ENCODE measurements at regions not wholly inside any gene's neighbourhood (a gene's known extent, or its start where the extent isn't known, plus 50 kb on each side); places are given as distances from the start of the nearest gene placed in this dataset.
"Not testable (repeated sequence)": the region's sequence is repeated elsewhere in the genome, so short reads cannot be mapped to it uniquely, and the experiment has no call there.

DNA sequence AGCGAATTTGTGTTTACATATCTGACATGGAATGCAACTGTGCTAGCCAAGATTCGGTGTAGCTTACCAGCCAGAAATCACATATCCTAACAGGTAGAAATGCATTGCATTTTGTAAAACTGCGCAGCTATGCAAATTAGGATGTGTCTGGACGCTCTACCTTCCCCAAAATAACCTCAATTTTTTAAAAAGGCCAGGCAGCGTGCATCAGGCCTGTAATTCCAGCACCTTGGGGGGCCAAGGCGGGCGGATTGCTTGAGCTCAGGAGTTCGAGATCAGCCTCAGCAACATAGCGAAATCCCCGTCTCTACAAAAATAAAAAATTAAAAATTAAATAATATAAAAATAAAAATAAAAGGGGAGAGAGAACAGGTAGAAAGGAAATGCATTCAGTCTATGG, 305.0 kb downstream of the TYW1 start:
- DNase-seq = no peak

DNA sequence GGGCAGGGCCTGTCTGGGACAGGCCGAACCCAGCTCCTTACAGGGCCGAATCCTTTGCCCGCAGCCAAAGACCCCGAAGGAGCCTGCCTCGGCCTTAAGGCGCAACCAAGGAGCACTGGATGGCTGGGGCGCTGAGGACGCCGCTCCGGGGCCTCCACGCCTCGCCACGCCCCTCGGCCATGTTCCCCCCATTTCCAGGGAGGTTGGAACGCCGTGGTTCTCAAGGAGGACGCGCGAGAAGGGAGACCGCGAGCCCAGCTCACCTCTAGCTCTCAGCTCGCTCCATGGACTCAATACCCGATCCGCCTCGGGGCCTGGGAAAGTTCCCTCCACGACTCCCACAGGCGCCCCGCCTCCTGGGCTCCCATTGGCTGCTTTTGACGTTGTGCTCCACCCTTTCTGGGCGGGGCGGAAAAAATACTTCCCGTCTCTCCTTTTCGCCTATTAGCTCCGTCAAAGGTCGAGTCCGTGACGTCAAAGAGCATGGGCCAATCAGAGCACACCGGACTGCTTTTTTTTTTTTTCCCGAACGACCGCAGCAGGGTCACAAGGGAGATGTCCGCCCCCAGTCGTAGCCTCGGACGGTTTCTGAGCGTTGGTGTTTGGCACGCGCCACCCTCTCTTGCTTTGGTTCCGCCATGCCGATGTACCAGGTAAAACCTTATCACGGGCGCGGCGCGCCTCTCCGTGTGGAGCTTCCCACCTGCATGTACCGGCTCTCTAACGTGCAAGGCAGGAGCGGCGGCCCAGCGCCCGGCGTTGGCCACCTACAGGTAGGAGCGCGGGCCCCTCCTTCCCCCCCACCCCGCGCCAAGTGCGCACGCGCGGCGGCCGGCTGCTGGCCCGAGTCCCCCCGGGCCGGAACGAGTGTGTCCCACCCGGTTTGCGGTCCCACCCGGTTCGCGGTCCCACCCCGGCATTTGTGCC, 305.7 kb downstream of the TYW1 start:
- DNase-seq = peak; percentile 91 to 99

GRCh38 chr7:67304846-67305245, 308.2 kb downstream of the TYW1 start:
- DNase-seq = not testable (repeated sequence)

DNA sequence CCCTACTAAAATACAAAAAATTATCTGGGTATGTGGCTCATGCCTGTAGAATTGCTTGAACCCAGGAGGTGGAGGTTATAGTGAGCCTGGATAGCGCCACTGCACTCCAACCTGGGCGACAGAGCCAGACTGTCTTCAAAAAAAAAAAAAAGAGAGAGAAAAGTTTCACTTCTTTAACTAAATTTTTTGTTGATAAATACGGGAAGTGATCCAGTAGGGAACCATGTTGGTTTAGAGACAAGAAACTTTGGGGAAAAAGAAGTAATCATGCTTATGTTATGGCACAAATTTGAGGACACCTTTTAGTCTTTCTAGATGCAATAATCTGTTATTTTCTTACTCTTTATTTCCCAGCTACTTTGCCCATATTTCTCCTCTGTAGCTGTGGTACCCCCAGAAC, 309.7 kb downstream of the TYW1 start:
- DNase-seq = no peak

DNA sequence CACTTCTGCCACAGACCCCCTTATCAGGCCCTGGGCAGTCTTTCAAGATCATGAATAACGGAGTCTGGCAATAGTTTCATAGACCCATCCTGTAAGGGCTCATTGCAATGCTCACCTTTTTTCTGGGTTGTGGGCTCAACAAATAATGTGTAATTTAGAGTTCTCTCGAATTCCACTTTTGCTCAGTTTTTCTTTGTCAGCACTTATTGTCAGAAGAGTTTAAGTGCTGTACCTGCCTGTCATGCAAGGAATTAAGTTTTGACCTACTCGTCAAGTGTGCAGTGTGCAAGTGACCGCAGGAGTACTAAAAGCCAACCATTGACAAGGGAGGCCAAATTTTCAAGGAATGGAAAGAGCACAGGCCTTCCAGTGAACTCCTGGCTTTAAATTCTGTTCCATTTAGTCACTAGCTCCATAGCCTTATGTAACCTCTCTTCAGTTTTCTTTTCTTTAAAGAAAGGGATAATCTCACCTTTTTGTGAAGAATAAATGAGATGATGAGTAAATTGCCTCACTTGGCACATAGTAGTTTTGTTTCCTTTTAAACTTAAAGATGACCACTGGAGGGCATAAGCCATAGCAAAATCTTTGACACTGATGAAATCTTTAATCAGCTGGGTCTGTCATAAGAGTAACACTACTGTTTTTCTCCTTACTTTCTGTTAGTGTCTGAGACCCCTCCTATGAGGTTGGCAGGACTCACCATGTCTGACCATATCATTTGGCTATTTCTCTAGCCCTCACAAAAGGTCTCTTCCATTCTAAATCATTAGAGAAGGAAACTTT, 313.3 kb downstream of the TYW1 start:
- DNase-seq = no peak

- DNase-seq = no peak
Measured at GRCh38 chr7:67311901-67312300, 315.3 kb downstream of the TYW1 start.

DNA sequence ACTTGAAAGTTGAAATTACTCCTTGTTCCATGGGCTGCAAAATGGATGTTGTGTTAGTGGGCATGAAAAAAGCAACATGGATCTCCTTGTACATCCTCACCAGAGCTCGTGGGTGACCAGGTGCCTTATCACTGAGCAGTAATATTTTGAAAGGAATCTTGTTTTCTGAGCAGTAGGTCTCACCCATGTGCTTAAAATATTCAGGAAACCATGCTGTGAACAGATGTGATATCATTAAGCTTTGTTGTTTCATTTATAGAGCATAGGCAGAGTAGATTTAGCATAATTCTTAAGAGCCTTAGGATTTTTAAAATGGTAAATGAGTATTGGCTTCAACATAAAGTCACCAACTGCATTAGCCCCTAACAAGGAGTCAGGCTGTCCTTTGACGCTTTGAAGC, 316.6 kb downstream of the TYW1 start:
- DNase-seq = no peak

DNA sequence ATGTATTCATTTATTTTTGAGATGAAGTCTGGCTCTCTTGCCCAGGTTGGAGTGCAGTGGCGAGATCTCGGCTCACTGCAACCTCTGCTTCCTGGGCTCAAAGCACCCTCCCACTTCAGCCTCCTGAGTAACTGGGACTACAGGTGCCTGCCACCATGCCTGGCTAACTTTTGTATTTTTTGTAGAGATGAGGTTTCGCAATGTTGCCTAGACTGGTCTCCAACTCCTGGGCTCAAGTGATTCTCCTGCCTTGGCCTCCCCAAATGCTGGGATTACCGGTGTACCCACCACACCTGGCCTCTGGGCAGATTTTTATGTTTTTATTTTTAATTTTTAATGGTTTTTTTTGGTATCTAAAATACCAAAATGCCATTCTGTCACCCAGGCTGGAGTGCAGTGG, 320.3 kb downstream of the TYW1 start:
- not testable (repeated sequence) for DNase-seq

DNA sequence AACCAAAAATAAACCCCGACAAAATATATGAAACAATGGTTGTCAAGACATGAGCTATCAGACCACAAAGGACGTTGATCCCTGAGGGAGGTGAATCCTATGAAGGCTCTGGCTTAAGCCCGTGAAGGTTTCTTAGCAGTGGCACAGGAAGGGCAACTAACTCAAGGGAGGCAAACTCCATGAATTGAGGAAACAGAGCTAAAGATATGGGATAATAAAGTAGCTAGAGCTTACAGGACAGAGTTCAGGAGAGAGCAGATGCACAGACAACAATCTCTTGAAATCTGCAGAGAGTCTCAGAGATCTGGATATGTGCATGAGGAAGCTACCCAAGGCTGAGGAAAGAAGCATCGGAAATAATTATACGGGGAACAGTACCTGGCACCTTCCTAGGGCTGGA, 331.6 kb downstream of the TYW1 start:
- DNase-seq = not testable (repeated sequence)

DNA sequence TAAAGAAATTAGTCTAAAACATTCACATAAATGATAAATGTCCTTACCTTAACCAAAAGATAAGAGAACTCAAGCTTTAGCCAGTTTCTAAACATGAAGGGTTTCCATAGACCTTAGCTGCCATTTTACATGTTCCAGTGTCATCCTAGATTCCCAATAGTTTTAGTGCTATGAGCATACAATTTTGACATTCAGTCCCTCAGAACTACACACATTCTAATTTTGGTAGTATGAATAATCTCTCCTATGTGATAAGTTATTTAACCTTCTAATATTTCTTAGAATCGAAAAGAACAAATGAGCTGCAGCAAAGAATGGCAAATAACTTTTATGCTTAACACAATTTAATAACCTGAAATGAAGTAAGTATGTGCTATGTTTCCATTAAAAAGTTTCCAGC, 338.5 kb downstream of the TYW1 start:
- DNase-seq = not testable (repeated sequence)

DNA sequence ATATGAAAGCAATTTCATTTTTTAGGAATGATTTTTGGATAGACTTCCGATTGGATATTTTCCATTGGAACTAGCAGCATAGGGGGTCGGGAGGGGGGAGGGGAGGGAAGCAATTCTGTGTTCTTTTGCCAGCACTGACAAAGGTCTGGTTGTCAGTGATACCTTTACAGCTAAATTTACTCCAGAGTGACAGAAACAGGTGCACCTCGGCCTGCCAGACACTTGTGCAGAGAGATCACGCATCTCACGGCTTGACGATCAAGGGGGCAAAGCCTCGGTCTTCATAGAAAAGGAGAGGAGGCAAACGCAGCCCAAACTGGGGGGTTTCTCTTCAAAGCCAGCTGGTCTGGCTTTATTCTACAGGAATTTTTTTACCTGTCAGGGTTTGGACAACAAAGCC, 339.0 kb downstream of the TYW1 start:
- not testable (repeated sequence) for DNase-seq

DNA sequence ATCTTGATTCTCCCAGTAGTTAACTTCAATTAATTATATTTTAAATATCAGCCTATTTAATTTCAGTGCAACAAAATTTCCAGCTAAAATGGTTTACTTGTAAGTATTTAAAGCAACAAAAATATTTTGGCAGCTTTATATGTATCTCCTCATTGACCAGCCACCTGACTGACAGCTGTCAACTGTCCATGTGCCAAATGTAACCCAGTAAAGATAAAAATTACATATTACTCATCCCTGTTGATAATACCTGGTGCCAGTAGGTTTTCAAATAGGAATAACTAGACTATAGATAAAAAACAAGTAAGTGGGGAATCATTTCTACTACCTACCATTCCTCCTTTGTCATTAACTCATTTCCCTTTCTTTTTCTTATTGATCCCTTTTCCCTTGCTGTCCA, 341.9 kb downstream of the TYW1 start:
- not testable (repeated sequence) for DNase-seq

GRCh38 chr7:67341153-67341768, 344.6 kb downstream of the TYW1 start:
- no peak for DNase-seq

DNA sequence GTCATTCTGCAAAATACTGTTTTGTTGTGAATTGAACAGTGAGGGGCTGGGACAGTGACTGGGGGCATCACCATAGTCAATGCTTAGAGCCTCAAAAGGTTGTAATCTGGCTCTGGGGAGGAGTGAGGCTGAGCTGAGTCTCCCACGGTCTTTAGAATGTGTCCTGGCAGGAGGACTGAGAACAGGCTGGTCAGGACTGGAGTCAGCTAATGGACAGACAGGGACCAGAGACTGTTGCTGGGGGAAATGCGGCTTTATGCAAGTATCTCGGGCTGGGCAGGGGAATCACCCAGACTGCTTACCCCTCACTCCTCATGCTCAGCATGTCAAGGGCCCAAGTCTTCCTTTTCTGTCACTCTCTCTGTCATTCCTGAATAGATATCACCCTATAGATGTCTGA, 346.5 kb downstream of the TYW1 start:
- no peak for DNase-seq

- DNase-seq = no peak
Measured at GRCh38 chr7:67343572-67343971, 346.9 kb downstream of the TYW1 start.

DNA sequence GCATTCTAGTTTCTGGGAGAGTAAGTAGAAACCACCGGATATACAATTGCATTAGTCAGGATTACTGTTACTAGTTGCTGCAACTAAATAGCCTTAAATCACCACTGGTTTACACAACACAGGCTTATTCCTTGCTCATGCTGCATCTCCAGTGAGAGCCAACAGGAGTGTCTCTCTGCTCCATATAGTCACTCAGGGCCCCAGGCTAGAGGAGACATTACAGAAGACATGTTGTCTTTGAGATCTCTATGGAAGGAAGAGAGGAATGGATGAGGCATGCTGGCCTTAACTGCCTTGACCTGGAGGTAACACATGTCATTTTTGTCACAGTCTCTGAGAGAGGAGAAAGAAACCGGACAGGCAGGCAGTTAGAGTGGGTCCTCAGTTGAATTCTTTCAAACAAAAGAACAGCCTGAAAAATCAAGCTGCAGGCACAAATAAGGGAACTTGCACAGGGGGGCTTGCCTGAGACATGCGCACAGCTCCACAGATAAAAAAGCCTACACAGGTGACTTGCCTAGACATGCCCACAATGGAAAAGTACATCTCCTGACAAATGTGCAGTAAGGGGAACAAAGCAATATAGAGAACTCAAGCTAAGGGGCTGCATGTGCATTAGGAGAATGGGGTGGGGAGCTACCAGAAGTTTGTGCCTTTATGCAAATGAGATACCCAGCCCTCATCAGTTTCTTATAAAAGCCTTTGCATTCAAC, 348.0 kb downstream of the TYW1 start:
- no peak for DNase-seq

DNA sequence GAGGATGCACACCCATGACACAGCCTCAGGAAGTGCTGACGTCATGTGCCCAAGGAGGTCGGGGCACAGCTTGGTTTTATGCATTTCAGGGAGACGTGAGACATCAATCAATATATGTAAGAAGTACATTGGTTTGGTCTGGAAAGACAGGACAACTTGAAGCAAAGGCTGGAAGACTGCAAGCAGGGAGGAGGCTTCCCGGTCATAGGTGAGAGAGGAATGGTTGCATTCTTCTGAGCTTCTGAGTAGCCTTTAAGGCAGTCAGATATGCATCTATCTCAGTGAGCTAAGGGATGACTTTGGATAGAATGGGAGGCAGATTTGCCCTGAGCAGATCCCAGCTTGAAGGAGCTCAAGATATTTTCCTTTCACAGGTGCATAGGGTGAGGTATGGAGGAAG, 349.5 kb downstream of the TYW1 start:
- DNase-seq = no peak

- no peak for DNase-seq
Measured at GRCh38 chr7:67346876-67347275, 350.2 kb downstream of the TYW1 start.

DNA sequence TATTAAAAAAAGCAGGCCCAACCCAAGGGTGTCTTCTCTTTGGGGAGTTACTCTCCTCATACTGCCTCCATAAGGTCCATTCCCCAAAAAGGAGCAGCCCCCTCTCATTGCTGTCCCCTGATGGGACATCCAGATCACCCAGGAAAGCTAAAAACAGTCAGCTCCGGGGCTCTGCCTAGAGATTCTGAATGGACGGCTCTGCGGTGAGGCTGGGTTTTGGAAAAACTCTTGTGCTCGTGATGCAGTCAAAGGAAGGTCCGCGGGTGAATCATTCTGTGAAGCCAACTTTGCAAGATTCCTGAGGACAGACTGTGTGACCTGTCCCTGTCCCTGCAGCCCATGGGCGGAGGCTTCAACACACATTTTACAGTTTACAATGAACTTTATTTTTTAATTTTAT, 351.5 kb downstream of the TYW1 start:
- no peak for DNase-seq

DNA sequence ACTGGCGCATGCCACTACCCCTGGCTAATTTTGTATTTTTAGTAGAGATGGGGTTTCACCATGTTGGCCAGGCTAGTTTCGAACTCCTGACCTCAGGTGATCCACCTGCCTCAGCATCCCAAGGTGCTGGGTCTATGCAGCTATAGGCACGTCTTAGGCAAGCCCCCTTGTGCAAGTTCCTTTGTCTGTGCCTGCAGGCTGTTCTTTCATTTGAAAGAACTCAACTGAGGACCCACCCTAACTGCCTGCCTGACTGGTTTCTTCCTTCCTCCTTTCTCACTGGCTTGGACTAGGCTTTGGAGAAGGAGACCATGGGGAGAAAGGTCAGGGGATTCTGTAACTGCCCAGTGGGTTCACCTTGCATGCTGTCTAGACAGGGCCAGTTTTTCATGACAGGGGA, 361.0 kb downstream of the TYW1 start:
- not testable (repeated sequence) for DNase-seq

GRCh38 chr7:67358316-67358715, 361.7 kb downstream of the TYW1 start:
- not testable (repeated sequence) for DNase-seq

DNA sequence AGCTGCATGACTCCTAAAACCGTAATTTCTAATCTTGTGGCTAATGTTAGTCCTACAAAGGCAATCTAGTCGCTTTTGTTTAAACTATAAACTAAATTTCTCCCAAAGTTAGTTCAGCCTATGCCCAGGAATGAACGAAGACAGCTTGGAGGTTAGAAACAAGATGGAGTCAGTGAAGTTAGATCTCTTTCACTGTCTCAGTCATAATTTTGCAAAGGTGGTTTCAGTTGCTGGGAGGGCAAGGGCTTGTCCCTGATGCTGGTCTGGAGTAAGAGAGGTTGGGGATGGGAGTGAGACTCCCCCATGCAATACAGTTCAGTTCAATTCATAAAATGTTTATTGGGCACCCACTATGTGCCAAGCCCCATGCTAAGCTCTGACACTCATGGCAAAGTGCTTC, 362.1 kb downstream of the TYW1 start:
- DNase-seq = not testable (repeated sequence)

DNA sequence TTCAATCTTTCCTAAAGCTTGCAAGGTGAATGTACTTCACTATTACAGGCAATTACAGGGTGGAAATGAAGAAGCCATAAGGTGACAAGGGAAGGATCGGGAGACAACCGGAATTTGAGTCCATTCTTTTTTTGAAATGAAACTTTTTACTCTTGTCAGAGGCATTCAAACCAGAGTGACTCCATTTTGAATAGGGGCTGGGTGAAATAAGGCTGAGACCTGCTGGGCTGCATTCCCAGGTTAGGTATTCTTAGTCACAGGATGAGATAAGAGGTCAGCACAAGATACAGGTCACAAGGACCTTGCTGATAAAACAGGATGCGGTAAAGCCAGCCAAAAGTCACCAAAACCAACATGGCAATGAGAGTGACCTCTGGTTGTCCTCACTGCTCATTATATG, 363.3 kb downstream of the TYW1 start:
- DNase-seq = no peak
